ENCODE measurements at regions not wholly inside any gene's neighbourhood (a gene's known extent, or its start where the extent isn't known, plus 50 kb on each side); places are given as distances from the start of the nearest gene placed in this dataset.

DNA sequence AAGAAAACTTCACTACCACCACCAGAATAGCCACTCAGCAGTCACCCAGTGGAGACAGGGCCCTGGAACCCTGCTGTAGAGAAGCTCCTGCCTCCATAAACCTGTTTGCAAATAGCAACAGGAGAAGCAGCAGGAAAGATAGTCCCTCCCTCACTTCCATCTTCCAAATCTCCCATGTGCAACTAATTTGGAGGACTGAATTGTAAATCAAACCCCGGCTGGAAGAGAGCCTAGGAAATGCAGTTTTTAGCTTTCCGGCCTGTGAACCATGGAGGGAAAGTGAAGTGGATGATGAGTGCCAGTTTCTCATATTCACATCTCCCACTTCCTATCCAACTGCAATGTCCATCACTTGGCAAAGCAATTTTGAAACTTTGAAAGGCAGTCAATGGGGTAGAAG is 167.2 kb upstream of the FRMD6 start:
- TF ChIP-seq EZH2 (IDR thresholded peaks at IDR 0.05) (no peak), FOXP2 (optimal IDR thresholded peaks at IDR 0.05; ENCODE audit: control extremely low read depth, extremely low read length, insufficient read depth) (no peak), POLR2AphosphoS5 (IDR thresholded peaks at IDR 0.05; ENCODE audit: borderline replicate concordance, low read depth, low read length) (no peak)
- no peak overlapping the region for H3K27ac ChIP-seq
- no peak for DNase-seq (ENCODE audit: low read depth, low spot score)
- H3K9me3 ChIP-seq (ENCODE audit: low read depth, low read length) = no peaks in the 10 kb centered on the region
- no peak overlapping the region for H3K9ac ChIP-seq (ENCODE audit: insufficient read length)
- no peak overlapping the region for H3K4me3 ChIP-seq
- no peaks in the 10 kb centered on the region for H3K36me3 ChIP-seq (ENCODE audit: insufficient read depth, low read length)

DNA sequence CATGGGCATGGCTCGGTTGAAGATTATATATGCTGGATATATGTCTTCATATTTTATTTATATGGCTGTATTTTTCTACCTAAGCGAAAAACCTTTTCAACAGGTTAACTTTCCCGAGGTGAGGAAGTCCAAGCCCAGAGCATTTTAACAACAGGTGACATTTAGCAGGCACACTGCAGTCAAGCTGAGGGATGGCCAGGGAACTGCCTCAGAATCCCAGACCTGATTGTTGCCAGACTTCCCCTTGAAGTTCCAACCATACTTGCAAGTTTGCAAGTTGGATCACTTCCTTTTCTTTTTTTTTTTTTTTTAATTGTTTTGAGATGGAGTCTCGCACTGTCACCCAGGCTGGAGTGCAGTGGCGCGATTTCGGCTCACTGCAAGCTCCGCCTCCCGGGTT is 166.0 kb upstream of the FRMD6 start:
- H3K9ac ChIP-seq (ENCODE audit: insufficient read length) = no peak overlapping the region
- no peaks in the 10 kb centered on the region for H3K36me3 ChIP-seq (ENCODE audit: insufficient read depth, low read length)
- no peak for TF ChIP-seq POLR2AphosphoS5 (IDR thresholded peaks at IDR 0.05; ENCODE audit: borderline replicate concordance, low read depth, low read length)
- no peak for TF ChIP-seq EZH2 (IDR thresholded peaks at IDR 0.05)
- no peak for TF ChIP-seq FOXP2 (optimal IDR thresholded peaks at IDR 0.05; ENCODE audit: control extremely low read depth, extremely low read length, insufficient read depth)
- no peak overlapping the region for H3K4me3 ChIP-seq
- no peak for DNase-seq (ENCODE audit: low read depth, low spot score)
- no peaks in the 10 kb centered on the region for H3K9me3 ChIP-seq (ENCODE audit: low read depth, low read length)
- no peak overlapping the region for H3K27ac ChIP-seq

DNA sequence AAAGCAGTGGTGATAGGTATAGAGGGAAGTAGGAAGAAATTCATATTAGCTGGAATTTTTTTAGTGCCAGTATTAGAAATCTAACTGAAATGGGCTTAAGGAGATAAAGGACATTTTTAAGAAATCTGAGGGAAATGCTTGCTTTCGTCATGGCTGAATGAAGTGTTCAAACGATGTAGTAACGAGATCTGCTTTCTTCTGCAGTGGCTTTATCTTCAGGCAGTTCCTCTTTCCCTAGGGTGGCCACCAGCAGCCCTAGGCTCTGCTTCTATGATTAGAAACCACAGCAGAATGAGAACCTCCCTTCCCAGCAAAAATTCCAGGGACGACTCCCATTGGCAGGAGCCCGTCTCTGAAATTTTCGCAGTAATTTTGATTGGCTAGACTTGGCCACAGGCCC is 163.9 kb upstream of the FRMD6 start:
- TF ChIP-seq EZH2 (IDR thresholded peaks at IDR 0.05) (no peak), FOXP2 (optimal IDR thresholded peaks at IDR 0.05; ENCODE audit: control extremely low read depth, extremely low read length, insufficient read depth) (no peak)
- H3K9me3 ChIP-seq (ENCODE audit: low read depth, low read length) = no peaks in the 10 kb centered on the region
- no peaks in the 10 kb centered on the region for H3K36me3 ChIP-seq (ENCODE audit: insufficient read depth, low read length)
- DNase-seq (ENCODE audit: low read depth, low spot score) = no peak
- H3K27ac ChIP-seq = no peak overlapping the region
- H3K9ac ChIP-seq (ENCODE audit: insufficient read length) = no peak overlapping the region
- H3K4me3 ChIP-seq = no peak overlapping the region

DNA sequence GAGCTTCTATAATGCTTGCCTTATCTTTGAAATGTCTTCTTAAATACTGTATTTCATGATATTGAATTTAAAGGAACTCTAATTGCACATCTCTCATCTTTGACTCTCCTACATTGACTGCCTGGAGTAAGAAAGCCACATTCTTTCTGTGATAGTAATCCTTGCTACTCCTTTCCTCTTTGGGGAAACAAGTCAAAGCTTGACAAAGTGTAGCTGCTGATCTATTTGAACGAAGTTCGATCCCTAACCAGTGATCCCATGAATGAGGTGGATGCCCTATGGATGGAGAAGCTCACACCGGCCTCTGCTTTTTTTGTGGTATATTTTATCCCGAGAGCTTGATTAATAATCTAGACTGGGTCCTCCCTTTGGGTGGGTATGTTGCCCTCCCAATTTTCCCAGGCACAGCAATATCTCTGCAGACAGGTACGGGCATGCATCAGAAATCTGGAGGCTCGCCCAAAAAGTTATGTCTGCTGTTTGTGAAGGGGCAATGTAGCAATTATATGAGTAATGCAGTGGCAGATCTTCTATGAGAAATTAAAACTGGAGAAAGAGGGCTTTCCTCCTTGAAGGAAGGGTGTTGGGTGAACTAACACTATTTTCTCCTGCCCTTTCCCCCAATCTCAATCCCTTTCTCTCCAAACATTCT is 163.0 kb upstream of the FRMD6 start:
- no peaks in the 10 kb centered on the region for H3K36me3 ChIP-seq (ENCODE audit: insufficient read depth, low read length)
- TF ChIP-seq FOXP2 (optimal IDR thresholded peaks at IDR 0.05; ENCODE audit: control extremely low read depth, extremely low read length, insufficient read depth) = no peak
- no peak for TF ChIP-seq EZH2 (IDR thresholded peaks at IDR 0.05)
- TF ChIP-seq POLR2AphosphoS5 (IDR thresholded peaks at IDR 0.05; ENCODE audit: borderline replicate concordance, low read depth, low read length) = no peak
- no peak overlapping the region for H3K4me3 ChIP-seq
- H3K27ac ChIP-seq = no peak overlapping the region
- DNase-seq (ENCODE audit: low read depth, low spot score) = no peak
- no peak overlapping the region for H3K9ac ChIP-seq (ENCODE audit: insufficient read length)
- H3K9me3 ChIP-seq (ENCODE audit: low read depth, low read length) = no peaks in the 10 kb centered on the region

DNA sequence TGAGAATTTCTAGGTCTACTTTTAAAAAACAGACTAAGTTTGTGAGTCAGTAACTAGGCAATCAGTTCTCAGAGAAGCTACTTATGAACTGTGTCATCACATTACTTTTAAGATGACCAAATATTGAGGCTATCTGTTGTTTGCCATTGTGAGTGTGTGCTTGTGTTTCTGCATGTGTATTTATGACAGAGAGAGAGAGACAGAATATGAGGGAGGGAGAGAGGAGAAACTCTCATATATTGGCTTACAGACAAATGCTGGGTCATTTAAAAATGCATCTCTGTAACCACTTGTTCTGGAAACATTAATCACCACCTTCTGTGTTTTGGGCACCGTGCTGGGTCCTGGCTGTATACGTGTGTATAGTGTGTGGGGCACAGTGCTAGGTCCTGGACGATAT is 161.5 kb upstream of the FRMD6 start:
- Histone ChIP-seq H3K36me3 (ENCODE audit: insufficient read depth, low read length) (no peaks in the 10 kb centered on the region), H3K9ac (ENCODE audit: insufficient read length) (no peak overlapping the region), H3K4me3 (no peak overlapping the region), H3K9me3 (ENCODE audit: low read depth, low read length) (no peaks in the 10 kb centered on the region), H3K27ac (no peak overlapping the region)
- TF ChIP-seq EZH2 (IDR thresholded peaks at IDR 0.05) (no peak), FOXP2 (optimal IDR thresholded peaks at IDR 0.05; ENCODE audit: control extremely low read depth, extremely low read length, insufficient read depth) (no peak), POLR2AphosphoS5 (IDR thresholded peaks at IDR 0.05; ENCODE audit: borderline replicate concordance, low read depth, low read length) (no peak)
- no peak for DNase-seq (ENCODE audit: low read depth, low spot score)

DNA sequence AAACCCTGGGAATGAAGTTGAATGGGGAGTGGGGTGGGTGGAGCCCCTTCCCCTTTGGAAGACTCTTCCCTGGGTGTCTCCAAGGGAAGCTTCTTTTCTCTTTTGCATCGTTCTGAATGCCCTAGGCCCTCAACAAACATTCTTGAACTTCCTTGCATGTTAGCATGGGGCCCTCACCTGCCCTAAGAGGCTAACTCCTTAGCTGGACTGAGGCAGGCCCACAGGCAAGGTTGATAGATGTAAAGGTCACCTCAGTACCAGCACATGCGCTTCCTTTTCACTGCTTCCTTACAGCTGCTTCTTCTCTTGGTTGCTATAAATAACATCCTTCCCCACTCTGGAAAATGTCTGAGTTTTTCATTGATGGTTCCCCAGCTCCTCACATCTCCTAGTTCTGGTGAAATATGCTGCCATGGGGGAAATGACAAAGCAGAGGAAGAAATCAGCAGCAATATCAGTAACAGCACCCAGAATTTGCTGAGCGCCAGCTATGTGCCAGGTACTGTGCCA is 160.6 kb upstream of the FRMD6 start:
- no peak for DNase-seq (ENCODE audit: low read depth, low spot score)
- H3K36me3 ChIP-seq (ENCODE audit: insufficient read depth, low read length) = no peaks in the 10 kb centered on the region
- no peaks in the 10 kb centered on the region for H3K9me3 ChIP-seq (ENCODE audit: low read depth, low read length)
- H3K4me3 ChIP-seq = no peak overlapping the region
- TF ChIP-seq EZH2 (IDR thresholded peaks at IDR 0.05) (no peak), FOXP2 (optimal IDR thresholded peaks at IDR 0.05; ENCODE audit: control extremely low read depth, extremely low read length, insufficient read depth) (no peak), POLR2AphosphoS5 (IDR thresholded peaks at IDR 0.05; ENCODE audit: borderline replicate concordance, low read depth, low read length) (no peak)
- H3K9ac ChIP-seq (ENCODE audit: insufficient read length) = no peak overlapping the region
- H3K27ac ChIP-seq = no peak overlapping the region

DNA sequence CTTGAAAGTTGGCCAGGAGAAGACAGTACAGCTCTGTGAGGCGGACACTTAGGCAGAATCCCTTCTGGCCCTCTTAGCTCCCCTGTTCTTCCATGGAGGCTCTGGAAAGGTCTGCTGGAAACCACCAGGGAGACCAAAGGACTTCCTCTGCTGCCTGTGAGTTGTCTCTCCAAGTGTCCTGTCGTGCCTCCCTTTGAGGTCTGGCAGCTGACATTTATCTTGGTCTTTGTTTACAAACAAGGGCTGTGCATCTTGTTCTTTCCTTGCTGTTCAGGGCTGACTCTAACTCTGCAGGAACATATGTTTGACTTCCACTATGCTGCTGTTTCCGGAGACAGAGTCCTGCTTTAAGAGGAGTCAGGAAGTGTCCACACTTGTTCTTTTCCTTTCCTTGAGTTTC is 159.9 kb upstream of the FRMD6 start:
- no peaks in the 10 kb centered on the region for H3K9me3 ChIP-seq (ENCODE audit: low read depth, low read length)
- H3K4me3 ChIP-seq = no peak overlapping the region
- TF ChIP-seq FOXP2 (optimal IDR thresholded peaks at IDR 0.05; ENCODE audit: control extremely low read depth, extremely low read length, insufficient read depth) (no peak), POLR2AphosphoS5 (IDR thresholded peaks at IDR 0.05; ENCODE audit: borderline replicate concordance, low read depth, low read length) (no peak), EZH2 (IDR thresholded peaks at IDR 0.05) (no peak)
- no peak for DNase-seq (ENCODE audit: low read depth, low spot score)
- no peak overlapping the region for H3K27ac ChIP-seq
- no peak overlapping the region for H3K9ac ChIP-seq (ENCODE audit: insufficient read length)
- H3K36me3 ChIP-seq (ENCODE audit: insufficient read depth, low read length) = no peaks in the 10 kb centered on the region

DNA sequence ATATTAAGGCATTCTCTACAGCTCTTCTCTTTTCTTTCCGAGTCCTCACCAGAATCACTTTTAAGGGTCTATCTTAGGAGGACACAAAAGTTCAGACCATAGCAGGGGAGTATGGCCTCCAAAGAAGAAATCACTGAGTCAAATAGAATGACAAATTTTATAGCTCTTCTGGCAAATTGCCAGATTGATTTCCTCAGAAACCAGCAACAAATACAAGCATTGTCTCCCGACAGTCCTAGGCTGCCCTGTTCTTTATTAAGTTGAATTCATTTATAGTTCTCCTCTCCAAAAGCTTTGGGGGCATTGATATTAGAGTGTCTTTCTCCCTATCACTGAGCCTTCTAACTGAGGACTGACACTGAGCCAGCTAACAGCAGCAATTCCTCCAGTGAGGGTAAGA is 156.4 kb upstream of the FRMD6 start:
- no peak for TF ChIP-seq POLR2AphosphoS5 (IDR thresholded peaks at IDR 0.05; ENCODE audit: borderline replicate concordance, low read depth, low read length)
- TF ChIP-seq EZH2 (IDR thresholded peaks at IDR 0.05) = no peak
- no peak for TF ChIP-seq FOXP2 (optimal IDR thresholded peaks at IDR 0.05; ENCODE audit: control extremely low read depth, extremely low read length, insufficient read depth)
- DNase-seq (ENCODE audit: low read depth, low spot score) = no peak
- H3K4me3 ChIP-seq = no peak overlapping the region
- no peaks in the 10 kb centered on the region for H3K9me3 ChIP-seq (ENCODE audit: low read depth, low read length)
- no peaks in the 10 kb centered on the region for H3K36me3 ChIP-seq (ENCODE audit: insufficient read depth, low read length)
- H3K27ac ChIP-seq = no peak overlapping the region
- H3K9ac ChIP-seq (ENCODE audit: insufficient read length) = no peak overlapping the region
